Chondrocyte (in vitro differentiated cells): ENCODE measurements at regions not wholly inside any gene's neighbourhood (a gene's known extent, or its start where the extent isn't known, plus 50 kb on each side); places are given as distances from the start of the nearest gene placed in this dataset.
A peak's percentile ranks its signal among the peaks of the same experiment; 100 is the strongest.

Experiments used
- DNase-seq: peaks from one replicate; pipeline ENCODE4 v3.0.0; 2021; ENCODE audit warnings: mixed read lengths, low spot score
- H3K27ac Mint-ChIP-seq: one replicate; pipeline ENCODE4 v1.8.0; 2021; ENCODE audit warnings: mild to moderate bottlenecking, moderate library complexity, mixed read lengths; ENCODE audit not compliant: unreplicated experiment
- H3K27me3 Mint-ChIP-seq: 2 replicates; pipeline ENCODE4 v1.8.0; 2021; ENCODE audit warnings: low read depth, mixed read lengths
- H3K36me3 Mint-ChIP-seq: 2 replicates; pipeline ENCODE4 v1.8.0; 2021; ENCODE audit warnings: low read depth, mixed read lengths
- H3K4me1 Mint-ChIP-seq: 2 replicates; pipeline ENCODE4 v1.8.0; 2021; ENCODE audit warnings: low read depth, mild to moderate bottlenecking, mixed read lengths
- H3K4me3 Mint-ChIP-seq: one replicate; pipeline ENCODE4 v1.8.0; 2021; ENCODE audit warnings: mild to moderate bottlenecking, moderate library complexity, mixed read lengths; ENCODE audit not compliant: unreplicated experiment
- H3K9me3 Mint-ChIP-seq: 2 replicates; pipeline ENCODE4 v1.8.0; 2021; ENCODE audit warnings: low read depth, mixed read lengths
- TF ChIP-seq, protein P1 (sequence below): fragments of 200-600 bp; sonication (generic); IDR thresholded peaks from 2 replicates; pipeline ENCODE4 v1.5.0; 2021; ENCODE audit warnings: antibody characterized with exemption, mild to moderate bottlenecking, moderate library complexity

DNA sequence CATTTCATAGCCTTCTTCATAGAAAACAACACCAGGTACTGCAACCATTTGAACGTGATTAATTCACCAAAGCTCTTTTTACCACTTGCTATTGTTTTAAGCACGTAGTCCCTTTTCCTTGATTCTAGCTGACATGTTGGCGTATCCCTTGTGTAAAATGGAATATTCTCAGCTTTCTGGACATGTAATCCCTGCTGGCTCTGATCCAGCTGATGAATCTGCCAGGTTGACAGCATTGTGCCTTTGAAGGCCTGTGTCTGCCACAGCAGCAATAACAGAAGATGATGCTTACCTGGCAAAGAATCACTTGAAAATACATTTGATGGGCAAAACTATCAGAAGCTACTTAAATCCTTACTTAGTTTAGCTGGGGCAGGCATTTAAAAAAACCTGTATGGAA is 81.0 kb upstream of the CCDC150 start:
- TF ChIP-seq, protein P1, sequence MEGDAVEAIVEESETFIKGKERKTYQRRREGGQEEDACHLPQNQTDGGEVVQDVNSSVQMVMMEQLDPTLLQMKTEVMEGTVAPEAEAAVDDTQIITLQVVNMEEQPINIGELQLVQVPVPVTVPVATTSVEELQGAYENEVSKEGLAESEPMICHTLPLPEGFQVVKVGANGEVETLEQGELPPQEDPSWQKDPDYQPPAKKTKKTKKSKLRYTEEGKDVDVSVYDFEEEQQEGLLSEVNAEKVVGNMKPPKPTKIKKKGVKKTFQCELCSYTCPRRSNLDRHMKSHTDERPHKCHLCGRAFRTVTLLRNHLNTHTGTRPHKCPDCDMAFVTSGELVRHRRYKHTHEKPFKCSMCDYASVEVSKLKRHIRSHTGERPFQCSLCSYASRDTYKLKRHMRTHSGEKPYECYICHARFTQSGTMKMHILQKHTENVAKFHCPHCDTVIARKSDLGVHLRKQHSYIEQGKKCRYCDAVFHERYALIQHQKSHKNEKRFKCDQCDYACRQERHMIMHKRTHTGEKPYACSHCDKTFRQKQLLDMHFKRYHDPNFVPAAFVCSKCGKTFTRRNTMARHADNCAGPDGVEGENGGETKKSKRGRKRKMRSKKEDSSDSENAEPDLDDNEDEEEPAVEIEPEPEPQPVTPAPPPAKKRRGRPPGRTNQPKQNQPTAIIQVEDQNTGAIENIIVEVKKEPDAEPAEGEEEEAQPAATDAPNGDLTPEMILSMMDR: no peak

DNA sequence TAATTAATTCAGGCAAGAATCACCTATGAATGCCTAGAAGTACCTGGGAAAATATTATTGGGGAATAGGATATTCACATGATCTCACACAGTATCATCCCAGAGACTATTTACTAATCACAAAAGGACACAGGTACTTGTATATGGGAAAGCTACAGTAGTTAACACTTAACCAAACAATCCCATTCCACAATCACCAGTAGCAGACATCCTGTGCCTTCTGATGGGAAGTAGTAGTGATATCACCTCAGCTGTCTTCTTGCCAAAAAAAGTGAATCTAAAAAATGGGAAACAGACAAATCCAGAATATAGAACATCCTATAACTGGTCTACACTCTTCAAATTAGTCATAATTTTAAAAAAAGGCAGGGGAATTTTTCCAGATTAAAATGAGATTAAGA is 75.6 kb upstream of the CCDC150 start:
- Mint-ChIP-seq H3K9me3 (peaks cover 6% of the 10 kb centered on the region), H3K4me3 (no peak overlapping the region), H3K36me3 (peaks cover 2% of the 10 kb centered on the region), H3K4me1 (peaks cover 18% of the 10 kb centered on the region), H3K27me3 (no peaks in the 10 kb centered on the region), H3K27ac (no peak overlapping the region)
- TF ChIP-seq, protein P1: no peak
- DNase-seq: no peak

More for the DNA sequence above, 81.0 kb upstream of the CCDC150 start:
- Mint-ChIP-seq H3K27me3 (no peaks in the 10 kb centered on the region), H3K9me3 (peaks cover 6% of the 10 kb centered on the region), H3K36me3 (peaks cover 2% of the 10 kb centered on the region), H3K27ac (no peak overlapping the region), H3K4me3 (no peak overlapping the region), H3K4me1 (no peaks in the 10 kb centered on the region)
- DNase-seq: no peak

DNA sequence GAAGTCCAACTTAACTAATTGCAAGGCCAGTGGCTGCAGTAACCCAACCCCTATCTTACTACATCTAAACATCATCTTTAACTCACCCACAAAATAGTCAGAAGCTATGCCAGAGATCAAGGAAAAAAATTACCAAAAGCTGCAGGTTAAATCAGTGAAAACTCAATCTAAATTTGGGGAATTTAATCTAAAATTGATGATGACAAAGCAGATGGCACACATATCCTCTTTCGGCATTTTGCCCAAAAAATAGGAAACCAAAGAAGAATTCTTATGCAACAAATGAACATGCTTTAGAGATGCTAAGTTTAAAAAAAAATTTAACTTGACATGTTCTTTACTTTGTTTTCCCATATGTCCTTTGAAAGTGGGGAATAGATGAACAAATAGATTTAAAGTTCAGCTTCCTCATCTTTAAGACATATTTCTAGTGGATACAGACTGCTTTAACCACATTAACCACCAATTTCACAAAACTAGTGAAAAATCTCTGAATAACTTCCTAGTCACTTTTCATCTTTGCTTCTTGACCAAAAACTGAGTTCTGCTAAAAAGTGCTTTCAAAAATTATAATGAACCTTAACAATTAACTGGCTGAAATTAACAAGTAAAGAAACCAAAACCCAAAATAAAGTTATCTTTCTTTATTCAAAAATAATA is 74.3 kb upstream of the CCDC150 start:
- Mint-ChIP-seq H3K4me1 (peaks cover 18% of the 10 kb centered on the region), H3K9me3 (peaks cover 6% of the 10 kb centered on the region), H3K4me3 (no peak overlapping the region), H3K27ac (no peak overlapping the region), H3K36me3 (peaks cover 2% of the 10 kb centered on the region), H3K27me3 (no peaks in the 10 kb centered on the region)
- TF ChIP-seq, protein P1: no peak
- DNase-seq: no peak

DNA sequence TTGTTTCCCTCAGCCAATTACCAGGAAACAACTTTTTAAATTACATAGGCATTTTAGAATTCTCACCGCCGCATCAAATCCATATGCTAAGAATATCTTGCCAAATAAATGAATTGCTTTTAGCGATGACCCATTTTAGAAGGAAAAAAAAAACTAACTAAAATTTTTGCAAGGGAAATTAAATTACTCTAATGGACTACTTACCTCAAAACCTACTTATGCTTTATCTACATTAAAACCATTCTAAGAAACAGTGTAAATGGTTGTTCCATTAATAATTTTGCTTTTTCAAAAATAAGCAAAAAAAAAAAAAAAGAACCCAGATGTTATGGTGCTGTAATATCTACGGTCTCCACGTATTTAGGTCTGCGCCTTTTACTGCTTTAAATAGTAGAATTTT is 73.5 kb upstream of the CCDC150 start:
- Mint-ChIP-seq H3K27me3 (no peaks in the 10 kb centered on the region), H3K4me3 (no peak overlapping the region), H3K36me3 (peaks cover 2% of the 10 kb centered on the region), H3K27ac (no peak overlapping the region), H3K9me3 (peaks cover 6% of the 10 kb centered on the region), H3K4me1 (peaks cover 18% of the 10 kb centered on the region)
- no peak for DNase-seq
- TF ChIP-seq, protein P1: no peak

DNA sequence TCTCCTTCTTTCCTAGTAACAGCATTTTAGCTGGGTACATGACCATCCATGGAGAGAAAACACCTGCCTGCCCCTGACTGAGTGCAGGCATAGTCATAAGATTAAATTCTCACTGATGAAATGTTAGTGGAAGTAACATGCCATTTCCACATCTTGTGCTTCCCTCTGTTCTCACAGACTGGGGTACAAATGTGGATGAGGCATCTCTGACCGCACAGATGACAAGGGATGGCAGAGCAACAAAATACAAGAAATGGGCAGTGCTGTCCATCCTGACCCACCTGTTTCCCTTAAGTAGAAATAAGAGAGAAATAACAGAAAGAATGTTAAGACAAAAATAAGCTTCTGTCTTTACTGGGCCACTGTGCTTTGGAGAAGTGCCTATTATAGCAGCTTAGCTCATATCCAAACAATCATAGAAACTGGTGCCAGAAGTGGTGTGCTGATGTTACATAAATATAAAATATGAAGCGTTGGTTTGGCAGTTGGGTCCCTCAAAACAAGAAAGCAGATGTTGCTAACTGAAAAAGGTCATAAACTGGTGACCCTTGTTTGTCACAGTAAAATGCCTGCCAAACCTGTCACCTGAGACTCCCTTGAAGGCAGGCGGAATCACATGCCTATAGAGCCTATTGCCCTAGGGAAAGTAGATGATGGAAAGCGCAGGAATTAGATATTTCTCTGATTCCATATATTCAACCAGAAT is 72.4 kb upstream of the CCDC150 start:
- Mint-ChIP-seq H3K36me3 (no peaks in the 10 kb centered on the region), H3K27me3 (no peaks in the 10 kb centered on the region), H3K4me1 (peaks cover 18% of the 10 kb centered on the region), H3K9me3 (no peaks in the 10 kb centered on the region), H3K27ac (peak overlapping the region; percentile 96), H3K4me3 (no peak overlapping the region)
- DNase-seq: no peak
- TF ChIP-seq, protein P1: no peak
